ENCODE measurements at regions not wholly inside any gene's neighbourhood (a gene's known extent, or its start where the extent isn't known, plus 50 kb on each side); places are given as distances from the start of the nearest gene placed in this dataset.

DNA sequence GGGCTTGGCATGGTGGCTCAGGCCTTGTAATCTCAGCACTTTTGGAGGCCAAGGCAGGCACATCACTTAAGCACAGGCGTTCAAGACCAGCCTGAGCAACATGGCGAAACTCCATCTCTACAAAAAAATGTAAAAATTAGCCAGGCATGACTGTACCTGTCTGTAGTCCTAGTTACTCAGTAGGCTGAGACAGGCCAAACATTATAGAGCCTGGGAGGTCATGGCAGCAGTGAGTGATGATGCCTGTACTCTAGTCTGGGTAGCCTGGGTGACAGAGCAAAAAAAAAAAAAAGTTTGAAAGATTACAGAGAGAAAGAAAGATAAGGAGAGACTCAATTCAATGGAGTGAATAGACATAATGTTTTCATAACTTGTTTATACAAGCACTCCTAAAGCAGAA is 556.5 kb upstream of the BRINP3 start:
- no peaks in the 10 kb centered on the region for H3K27me3 Mint-ChIP-seq
- H3K4me3 Mint-ChIP-seq = no peak overlapping the region
- ATAC-seq (ENCODE audit: low read depth) = no peak
- no peaks in the 10 kb centered on the region for H3K36me3 Mint-ChIP-seq (ENCODE audit: low read depth)
- no peak for DNase-seq
- CTCF ChIA-PET = no interaction called here
- TF ChIP-seq, protein P1, sequence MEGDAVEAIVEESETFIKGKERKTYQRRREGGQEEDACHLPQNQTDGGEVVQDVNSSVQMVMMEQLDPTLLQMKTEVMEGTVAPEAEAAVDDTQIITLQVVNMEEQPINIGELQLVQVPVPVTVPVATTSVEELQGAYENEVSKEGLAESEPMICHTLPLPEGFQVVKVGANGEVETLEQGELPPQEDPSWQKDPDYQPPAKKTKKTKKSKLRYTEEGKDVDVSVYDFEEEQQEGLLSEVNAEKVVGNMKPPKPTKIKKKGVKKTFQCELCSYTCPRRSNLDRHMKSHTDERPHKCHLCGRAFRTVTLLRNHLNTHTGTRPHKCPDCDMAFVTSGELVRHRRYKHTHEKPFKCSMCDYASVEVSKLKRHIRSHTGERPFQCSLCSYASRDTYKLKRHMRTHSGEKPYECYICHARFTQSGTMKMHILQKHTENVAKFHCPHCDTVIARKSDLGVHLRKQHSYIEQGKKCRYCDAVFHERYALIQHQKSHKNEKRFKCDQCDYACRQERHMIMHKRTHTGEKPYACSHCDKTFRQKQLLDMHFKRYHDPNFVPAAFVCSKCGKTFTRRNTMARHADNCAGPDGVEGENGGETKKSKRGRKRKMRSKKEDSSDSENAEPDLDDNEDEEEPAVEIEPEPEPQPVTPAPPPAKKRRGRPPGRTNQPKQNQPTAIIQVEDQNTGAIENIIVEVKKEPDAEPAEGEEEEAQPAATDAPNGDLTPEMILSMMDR (IDR thresholded peaks at IDR 0.05) = no peak
- H3K4me1 Mint-ChIP-seq = no peaks in the 10 kb centered on the region
- intact Hi-C loops (cut with micrococcal nuclease) = no loop called here
- no peak overlapping the region for H3K27ac Mint-ChIP-seq
- H3K9me3 Mint-ChIP-seq = peaks cover 2% of the 10 kb centered on the region
- POLR2A ChIA-PET = no interaction called here

DNA sequence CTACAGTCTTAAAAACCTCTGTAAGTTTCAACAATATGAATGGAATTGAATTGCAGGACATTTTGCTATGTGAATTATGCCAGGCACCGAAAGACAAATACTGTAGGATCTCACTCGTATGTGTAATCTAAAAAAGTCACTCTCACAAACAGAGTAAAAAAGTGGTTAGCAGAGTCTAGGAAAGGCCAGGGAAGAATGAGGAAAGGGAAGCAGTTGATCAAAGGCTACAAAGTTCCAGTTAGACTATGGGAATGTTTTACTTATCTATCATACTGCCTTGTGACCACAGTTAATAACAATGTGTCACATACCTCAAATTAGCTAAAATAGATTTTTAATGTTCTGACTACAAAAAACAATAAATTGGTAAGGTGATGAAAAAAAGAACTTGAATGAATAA is 565.4 kb upstream of the BRINP3 start:
- Mint-ChIP-seq H3K36me3 (ENCODE audit: low read depth) (no peaks in the 10 kb centered on the region), H3K9me3 (peaks cover 5% of the 10 kb centered on the region), H3K4me1 (no peaks in the 10 kb centered on the region), H3K4me3 (no peak overlapping the region), H3K27ac (no peak overlapping the region), H3K27me3 (no peaks in the 10 kb centered on the region)
- ATAC-seq (ENCODE audit: low read depth) = no peak
- DNase-seq = no peak
- ChIA-PET CTCF (no interaction called here), POLR2A (no interaction called here)
- TF ChIP-seq, protein P1 (IDR thresholded peaks at IDR 0.05) = no peak
- intact Hi-C loops (cut with micrococcal nuclease) = no loop called here

DNA sequence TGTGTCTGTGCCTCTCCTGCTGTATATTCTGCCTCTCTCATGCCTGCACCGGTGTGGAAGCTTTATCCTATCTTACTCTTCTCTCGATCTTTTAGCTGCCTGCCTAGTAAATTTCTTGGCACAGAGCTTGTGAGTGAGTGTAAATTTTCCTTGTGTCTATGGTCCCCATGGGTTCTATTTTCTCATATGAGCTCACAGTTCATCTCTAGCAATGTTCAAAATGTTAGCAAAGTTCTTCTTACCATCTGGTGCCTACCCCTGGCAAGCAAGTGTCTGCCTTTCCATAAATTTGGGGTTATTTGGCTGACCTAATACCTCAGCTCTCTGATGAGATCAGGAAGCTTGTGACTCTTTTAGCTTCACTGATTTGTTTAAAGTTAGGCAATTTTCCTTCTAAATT is 572.1 kb upstream of the BRINP3 start:
- ATAC-seq (ENCODE audit: low read depth) = no peak
- H3K9me3 Mint-ChIP-seq = peaks cover 11% of the 10 kb centered on the region
- no peak overlapping the region for H3K27ac Mint-ChIP-seq
- intact Hi-C loops (cut with micrococcal nuclease) = no loop called here
- ChIA-PET POLR2A (no interaction called here), CTCF (no interaction called here)
- TF ChIP-seq, protein P1 (IDR thresholded peaks at IDR 0.05) = no peak
- H3K27me3 Mint-ChIP-seq = no peaks in the 10 kb centered on the region
- H3K36me3 Mint-ChIP-seq (ENCODE audit: low read depth) = no peaks in the 10 kb centered on the region
- no peak for DNase-seq
- no peak overlapping the region for H3K4me3 Mint-ChIP-seq
- H3K4me1 Mint-ChIP-seq = no peaks in the 10 kb centered on the region

DNA sequence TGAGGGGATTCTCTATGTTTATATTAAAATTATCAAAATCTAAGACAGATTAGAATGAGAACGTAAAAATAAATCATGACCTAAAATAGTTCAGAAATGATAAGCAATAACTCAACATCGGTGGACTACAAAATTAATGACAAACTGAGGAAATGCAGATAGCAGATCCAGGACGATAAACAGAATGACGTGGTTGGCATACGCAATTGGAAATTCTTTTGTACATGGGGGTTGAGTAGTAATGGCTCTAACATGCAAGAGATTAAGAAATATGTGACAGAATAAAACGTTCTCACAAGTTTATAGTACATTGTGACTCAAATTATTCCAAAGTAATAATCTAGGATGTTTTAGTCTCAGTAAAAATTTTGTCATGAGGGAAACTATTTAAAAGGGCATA is 575.2 kb upstream of the BRINP3 start:
- TF ChIP-seq, protein P1 (IDR thresholded peaks at IDR 0.05) = no peak
- no peaks in the 10 kb centered on the region for H3K27me3 Mint-ChIP-seq
- intact Hi-C loops (cut with micrococcal nuclease) = no loop called here
- H3K4me1 Mint-ChIP-seq = no peaks in the 10 kb centered on the region
- no peak for DNase-seq
- no peak overlapping the region for H3K27ac Mint-ChIP-seq
- ChIA-PET CTCF (no interaction called here), POLR2A (no interaction called here)
- peaks cover 9% of the 10 kb centered on the region for H3K9me3 Mint-ChIP-seq
- no peak overlapping the region for H3K4me3 Mint-ChIP-seq
- no peak for ATAC-seq (ENCODE audit: low read depth)
- H3K36me3 Mint-ChIP-seq (ENCODE audit: low read depth) = no peaks in the 10 kb centered on the region

DNA sequence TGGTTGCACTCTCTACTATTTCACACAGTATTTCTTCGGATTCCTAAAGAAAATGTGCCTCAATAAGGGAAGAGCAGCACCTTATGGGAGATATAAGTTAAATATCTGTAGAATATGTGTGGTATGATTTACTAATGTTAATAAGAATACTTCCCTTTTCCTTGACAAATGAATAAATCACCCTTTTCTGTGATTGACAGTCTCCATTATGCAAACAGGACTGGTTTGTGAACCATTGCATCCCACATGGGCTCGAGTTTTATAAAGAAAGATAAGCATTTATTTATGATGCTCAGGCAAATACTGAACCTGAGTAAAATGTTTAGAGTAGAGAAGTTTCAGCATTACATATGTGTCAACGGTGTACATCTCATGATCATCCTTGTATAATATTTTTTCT is 587.7 kb upstream of the BRINP3 start:
- H3K27ac Mint-ChIP-seq = no peak overlapping the region
- intact Hi-C loops (cut with micrococcal nuclease) = no loop called here

More for the DNA sequence above, 587.7 kb upstream of the BRINP3 start:
- ATAC-seq (ENCODE audit: low read depth) (no peak), DNase-seq (no peak)
- POLR2A ChIA-PET = no interaction called here
- no peaks in the 10 kb centered on the region for H3K27me3 Mint-ChIP-seq
- TF ChIP-seq, protein P1 (IDR thresholded peaks at IDR 0.05) = no peak
- H3K36me3 Mint-ChIP-seq (ENCODE audit: low read depth) = no peaks in the 10 kb centered on the region
- H3K4me1 Mint-ChIP-seq = no peaks in the 10 kb centered on the region
- CTCF ChIA-PET = no interaction called here
- H3K4me3 Mint-ChIP-seq = no peak overlapping the region
- H3K9me3 Mint-ChIP-seq = peaks cover 13% of the 10 kb centered on the region
